ENCODE measurements at regions not wholly inside any gene's neighbourhood (a gene's known extent, or its start where the extent isn't known, plus 50 kb on each side); places are given as distances from the start of the nearest gene placed in this dataset.

DNA sequence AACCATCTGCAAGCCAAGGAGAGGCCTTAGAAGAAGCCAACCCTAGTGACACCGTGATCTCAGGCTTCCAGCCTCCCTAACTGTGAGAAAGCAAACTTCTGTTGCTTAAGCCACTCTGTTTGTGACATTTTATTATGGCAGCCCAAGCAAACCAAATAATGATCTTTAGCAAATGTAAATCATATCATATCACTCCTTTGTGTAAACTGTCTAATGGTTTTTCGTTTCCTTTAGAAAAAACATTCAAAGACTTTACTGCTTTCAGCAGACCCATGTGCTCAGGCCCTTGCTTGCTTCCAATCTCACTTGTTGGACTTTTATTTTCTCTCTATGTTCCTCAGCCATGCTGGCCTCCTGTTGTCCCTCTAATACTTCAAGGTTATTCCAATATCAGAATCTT lies 192.2 kb upstream of the HS3ST1 start:
- DNase-seq: no peak

- no peak for DNase-seq
Observed at GRCh38 chr4:11618666-11619282, 190.1 kb upstream of the HS3ST1 start.

DNA sequence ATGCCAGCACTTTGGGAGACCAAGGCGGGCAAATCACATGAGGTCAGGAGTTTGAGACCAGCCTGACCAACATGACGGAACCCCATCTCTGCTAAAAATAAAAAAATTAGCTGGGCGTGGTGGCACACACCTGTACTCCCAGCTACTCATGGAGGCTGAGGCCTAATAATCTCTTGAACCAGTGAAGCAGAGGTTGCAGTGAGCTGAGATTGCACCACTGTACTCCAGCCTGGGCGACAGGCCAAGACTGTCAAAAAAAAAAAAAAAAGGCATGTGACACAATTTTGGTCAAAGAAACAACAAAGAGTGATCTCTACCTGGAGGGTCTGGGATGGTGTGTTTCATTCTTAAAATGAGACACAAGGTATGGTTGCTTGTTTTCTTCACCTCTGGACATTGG lies 188.2 kb upstream of the HS3ST1 start:
- no peak for DNase-seq

DNA sequence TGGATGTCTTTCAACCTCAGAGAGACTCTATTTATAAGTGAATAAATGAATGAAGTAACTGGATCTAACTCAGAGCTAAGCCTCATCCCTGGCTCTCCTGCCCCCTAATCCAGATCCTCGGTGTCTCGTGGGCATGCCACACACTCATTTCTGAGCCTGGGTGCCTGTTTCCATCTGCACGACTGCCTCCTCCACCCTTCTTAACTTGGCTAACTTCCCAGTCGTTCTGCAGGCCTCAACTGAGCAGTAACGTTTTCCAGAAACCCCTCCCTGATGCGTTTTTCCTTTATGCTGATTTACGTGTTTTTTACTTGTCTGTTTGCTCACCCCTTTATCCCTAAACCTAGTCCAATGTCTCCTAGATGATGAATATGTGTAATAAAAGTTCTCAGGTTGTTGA lies 186.9 kb upstream of the HS3ST1 start:
- no peak for DNase-seq

DNA sequence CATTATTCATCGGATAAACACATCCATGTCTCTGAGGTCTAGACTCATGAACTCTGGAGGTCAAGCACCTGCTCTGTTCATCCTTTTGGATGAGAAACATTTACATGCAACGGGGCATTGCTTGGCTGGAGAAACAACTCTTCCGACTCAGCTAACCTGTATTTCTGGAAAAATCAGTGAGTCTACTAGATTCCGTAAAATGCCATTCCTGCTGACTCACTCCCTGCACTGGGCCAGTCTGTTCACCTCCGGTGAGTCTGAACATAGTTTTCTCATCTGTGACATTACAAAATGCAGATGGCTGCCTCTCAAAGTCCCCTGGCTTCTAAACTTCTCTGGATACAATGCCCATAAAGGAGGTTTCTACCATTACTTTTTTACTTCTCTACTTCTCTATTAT lies 185.7 kb upstream of the HS3ST1 start:
- DNase-seq: no peak

DNA sequence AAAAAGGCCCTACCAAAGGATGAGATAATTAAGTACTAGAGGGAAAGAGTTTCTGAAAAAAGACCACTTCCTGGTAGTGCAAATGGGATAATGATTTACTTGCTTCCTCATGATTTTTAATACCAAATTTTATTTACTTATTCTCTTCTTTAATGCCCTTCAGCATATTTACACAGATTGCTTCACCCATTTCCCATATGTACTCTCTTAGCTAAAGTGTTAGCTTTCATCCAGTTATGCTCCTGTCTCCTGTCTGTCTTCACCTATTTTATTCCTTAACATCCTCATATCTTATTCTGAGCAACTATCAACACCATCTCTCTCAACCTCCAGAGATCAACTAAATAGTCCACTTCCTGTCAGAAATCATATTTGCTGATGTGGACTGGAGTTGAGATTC lies 183.2 kb upstream of the HS3ST1 start:
- no peak for DNase-seq

- DNase-seq: no peak
Observed at GRCh38 chr4:11609751-11610150, 181.1 kb upstream of the HS3ST1 start.

DNA sequence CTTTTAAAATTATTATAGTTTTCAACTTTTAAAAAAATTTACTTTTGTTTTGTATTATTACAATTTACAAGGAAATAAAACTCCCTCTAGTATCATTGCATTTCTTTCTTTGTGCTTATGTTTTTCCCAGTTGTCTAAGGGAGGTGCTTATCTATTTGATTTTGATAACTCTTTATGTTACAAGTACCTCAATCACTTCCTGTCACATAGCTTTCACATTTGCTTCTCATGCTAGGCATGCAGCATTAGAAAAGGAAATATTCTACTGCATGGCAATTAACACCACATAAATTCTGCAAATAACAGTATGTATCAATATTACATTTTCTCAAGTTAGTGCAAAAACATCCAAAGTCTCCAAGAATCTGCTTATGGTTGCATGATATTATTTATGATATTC lies 180.3 kb upstream of the HS3ST1 start:
- DNase-seq: no peak

DNA sequence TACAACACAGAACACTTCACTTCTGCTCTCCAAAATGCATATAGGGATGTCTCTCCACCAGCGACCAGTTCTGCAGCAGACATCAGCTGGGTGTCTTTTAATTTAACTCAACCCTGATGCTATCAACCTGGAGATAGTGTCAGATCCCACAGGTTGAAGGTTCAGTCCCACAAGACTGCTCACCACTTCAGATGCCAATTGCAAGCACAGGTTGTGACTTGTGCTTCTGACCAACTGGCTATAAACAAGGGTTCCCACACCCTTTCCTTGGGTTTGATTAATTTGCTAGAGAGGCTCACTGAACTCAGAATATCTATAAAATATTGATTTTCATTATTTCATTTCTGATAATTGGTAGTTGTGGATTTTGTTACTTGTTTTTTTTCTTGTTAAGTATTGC lies 177.4 kb upstream of the HS3ST1 start:
- DNase-seq: no peak

DNA sequence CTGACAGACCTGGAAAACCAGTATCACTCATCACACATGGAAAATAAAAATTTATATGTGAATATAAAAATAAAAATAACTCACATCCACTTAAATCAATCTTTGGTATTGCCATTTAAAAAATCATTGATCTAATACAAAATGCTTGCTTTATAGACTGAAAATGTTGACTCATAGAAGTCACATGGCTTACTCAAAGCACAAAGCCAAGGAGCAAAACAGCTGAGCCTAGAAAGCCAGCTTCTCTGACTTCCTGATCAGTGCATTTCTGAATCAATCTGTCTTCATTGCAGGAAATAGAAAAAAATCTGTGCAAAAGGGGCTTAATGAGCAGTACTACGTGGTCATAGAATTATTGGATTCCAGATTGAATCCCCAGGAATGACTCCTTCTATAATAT lies 176.9 kb upstream of the HS3ST1 start:
- no peak for DNase-seq

DNA sequence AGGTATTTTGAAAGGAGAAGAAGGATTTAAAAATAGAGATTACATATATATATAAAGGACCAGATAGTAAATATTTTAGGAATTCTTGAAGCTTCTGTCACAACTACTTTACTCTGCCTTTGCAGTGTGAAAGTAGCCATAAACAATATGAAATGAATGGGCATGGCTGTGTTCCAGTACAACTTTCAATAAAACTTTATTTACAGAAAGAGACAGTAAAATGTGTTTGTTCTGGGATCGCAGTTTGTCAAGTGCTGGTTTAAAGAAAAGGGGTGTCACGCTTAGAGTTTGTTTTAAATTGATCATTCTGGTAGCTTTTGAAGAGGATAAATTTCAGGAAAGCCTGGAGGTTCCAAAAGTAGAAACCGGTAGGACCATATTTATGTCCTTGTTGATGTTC lies 176.1 kb upstream of the HS3ST1 start:
- no peak for DNase-seq

GRCh38 chr4:11603591-11604194 lies 175.0 kb upstream of the HS3ST1 start:
- DNase-seq: no peak

- DNase-seq: no peak
Observed at GRCh38 chr4:11602606-11603340, 174.1 kb upstream of the HS3ST1 start.

- DNase-seq: no peak
Observed at GRCh38 chr4:11599064-11599463, 170.4 kb upstream of the HS3ST1 start.

- no peak for DNase-seq
Observed at GRCh38 chr4:11598591-11598990, 169.9 kb upstream of the HS3ST1 start.

- DNase-seq: no peak
Observed at GRCh38 chr4:11597506-11597905, 168.8 kb upstream of the HS3ST1 start.

DNA sequence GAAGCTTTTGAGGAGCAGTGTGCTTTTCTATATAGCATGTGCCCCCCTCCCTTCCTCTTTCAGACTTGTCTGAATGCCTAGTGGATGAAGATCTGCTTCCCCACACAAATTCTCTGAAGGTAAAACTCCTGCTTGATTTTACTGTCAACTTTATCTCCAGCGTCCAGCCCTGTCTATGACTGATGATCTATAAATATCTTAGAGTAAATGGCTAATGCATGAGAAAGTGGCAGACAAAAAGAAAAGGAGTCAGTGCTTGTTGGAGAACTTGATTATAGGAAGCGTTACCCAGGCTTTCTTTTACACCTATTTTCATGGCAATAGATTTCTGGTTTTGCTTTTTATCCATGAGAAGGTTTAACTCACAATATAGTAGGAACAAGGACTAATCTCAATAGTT lies 168.3 kb upstream of the HS3ST1 start:
- DNase-seq: no peak

DNA sequence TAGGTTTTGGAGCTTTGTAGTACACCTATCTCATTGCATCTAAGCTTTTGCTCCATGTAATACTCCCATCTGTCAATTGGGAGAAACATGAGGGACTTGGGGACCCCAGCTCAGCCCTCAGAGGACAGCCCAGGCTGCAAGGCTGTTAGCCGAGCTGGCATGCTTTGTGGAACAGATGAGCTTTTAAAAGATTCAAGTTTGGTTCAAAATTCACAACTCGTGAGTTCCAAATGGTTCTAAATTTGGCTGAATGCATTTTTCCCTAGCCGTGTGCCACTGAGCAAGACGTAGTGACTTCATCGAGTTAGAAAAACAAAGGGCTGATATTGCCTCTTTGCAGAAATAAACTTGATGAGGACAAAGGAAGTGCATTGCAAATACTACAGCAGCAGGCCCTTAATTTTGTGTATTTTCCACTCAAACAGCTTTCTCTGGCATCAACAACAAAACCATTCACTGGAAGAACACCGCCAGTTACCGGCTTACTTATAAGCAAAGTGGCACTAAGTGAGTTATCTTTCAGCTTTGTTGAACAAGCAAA lies 165.0 kb upstream of the HS3ST1 start:
- no peak for DNase-seq

DNA sequence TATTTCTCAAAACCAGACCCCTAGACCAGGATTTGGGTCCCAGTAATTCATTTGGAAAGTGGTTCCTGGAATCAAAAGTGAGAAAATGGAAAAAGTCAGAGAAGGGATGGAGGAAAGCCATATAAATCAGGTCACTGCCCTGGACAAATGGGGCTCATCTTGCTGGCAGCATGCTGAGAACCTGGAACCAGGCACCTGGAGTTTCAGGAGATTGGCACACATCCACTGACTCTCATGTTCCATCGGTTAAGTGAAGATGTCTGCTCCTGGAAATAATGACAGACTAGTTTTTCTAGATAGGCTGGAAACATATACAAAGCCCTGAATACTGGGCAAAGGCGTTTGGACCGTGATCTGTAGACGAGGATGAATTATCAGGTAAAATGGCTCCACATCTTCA lies 163.6 kb upstream of the HS3ST1 start:
- DNase-seq: no peak

DNA sequence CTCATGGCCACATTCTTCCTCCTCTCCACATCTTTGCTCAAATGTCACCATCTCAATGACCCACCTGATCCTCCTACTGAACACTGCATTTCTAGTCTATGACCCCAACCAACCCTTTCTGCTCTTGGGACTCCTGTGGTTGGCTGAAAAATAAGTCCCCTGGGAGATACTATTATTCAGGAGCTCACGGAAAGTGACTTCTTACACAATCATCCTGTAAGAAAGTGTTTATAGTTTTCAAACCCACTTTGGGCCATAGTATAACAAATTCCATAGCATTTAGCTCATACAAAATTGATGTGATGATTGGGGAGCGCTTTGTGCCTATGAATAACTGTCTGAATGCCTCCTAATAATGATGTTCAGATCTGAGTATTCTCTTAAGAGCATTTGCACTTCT lies 161.4 kb upstream of the HS3ST1 start:
- DNase-seq: no peak

GRCh38 chr4:11589676-11590075 lies 161.0 kb upstream of the HS3ST1 start:
- no peak for DNase-seq

GRCh38 chr4:11587797-11588196 lies 159.1 kb upstream of the HS3ST1 start:
- DNase-seq: no peak

- DNase-seq: no peak
Observed at GRCh38 chr4:11585506-11585905, 156.8 kb upstream of the HS3ST1 start.

- DNase-seq: no peak
Observed at GRCh38 chr4:11568511-11568910, 139.8 kb upstream of the HS3ST1 start.

Data from fibroblast of skin of abdomen (primary cell).